IMR-90 (cell line): ENCODE measurements at regions not wholly inside any gene's neighbourhood (a gene's known extent, or its start where the extent isn't known, plus 50 kb on each side); places are given as distances from the start of the nearest gene placed in this dataset.
"Not testable (repeated sequence)": the region's sequence is repeated elsewhere in the genome, so short reads cannot be mapped to it uniquely, and the experiment has no call there.

Experiments
- CHD1 ChIP-seq: IDR thresholded peaks from 2 replicates; pipeline ENCODE4 v1.6.1; 2012; ENCODE audit warnings: low read depth, low read length, improper control_type of control experiment
- CTCF ChIP-seq: conservative IDR thresholded peaks from 2 replicates; pipeline ENCODE4 v1.5.1; 2012; ENCODE audit warnings: mild to moderate bottlenecking, low read depth, low read length, improper control_type of control experiment
- FOS ChIP-seq: fragments of 150-350 bp; IDR thresholded peaks from 2 replicates; pipeline ENCODE4 v1.6.1; 2016; ENCODE audit warnings: low read depth, low read length
- MAFK ChIP-seq: IDR thresholded peaks from 2 replicates; pipeline ENCODE4 v1.6.1; 2012; ENCODE audit warnings: low read depth, low read length, improper control_type of control experiment
- MXI1 ChIP-seq: IDR thresholded peaks from 2 replicates; pipeline ENCODE4 v1.6.1; 2012; ENCODE audit warnings: low read depth, mild to moderate bottlenecking, low read length, moderate library complexity, borderline replicate concordance
- NFE2L2 ChIP-seq: fragments of 150-350 bp; IDR thresholded peaks from 2 replicates; pipeline ENCODE4 v1.6.1; 2016; ENCODE audit warnings: low read depth, mild to moderate bottlenecking, low read length
- POLR2A ChIP-seq: IDR thresholded peaks from 2 replicates; pipeline ENCODE4 v1.6.1; 2012; ENCODE audit warnings: mild to moderate bottlenecking, low read depth, low read length
- RAD21 ChIP-seq: IDR thresholded peaks from 2 replicates; pipeline ENCODE4 v1.6.1; 2012; ENCODE audit warnings: low read length, improper control_type of control experiment
- RCOR1 ChIP-seq: IDR thresholded peaks from 2 replicates; pipeline ENCODE4 v1.6.1; 2012; ENCODE audit warnings: mild to moderate bottlenecking, low read length, improper control_type of control experiment; ENCODE audit not compliant: insufficient replicate concordance
- TF ChIP-seq, protein P1 (sequence below): fragments of 150-350 bp; IDR thresholded peaks from 2 replicates; pipeline ENCODE4 v1.6.1; 2017; ENCODE audit warnings: mild to moderate bottlenecking, antibody characterized with exemption, low read length, low read depth

DNA sequence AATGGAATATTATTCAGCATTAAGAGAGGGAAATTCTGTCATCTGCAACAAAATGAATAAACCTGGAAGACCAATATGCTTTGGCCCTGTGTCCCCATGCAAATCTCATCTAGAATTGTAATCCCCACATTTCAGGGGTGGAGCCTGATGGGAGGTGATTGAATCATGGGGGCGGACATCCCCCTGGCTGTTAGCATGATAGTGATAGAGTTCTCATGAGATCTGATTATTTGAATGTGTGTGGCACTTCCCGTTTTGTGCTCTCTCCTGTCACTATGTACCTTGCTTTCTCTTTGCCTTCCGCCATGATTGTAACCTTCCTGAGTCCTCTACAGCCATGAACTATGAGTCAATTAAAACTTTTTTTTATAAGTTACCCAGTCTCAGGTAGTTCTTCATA, 83.7 kb upstream of the C1QTNF3 start:
- TF ChIP-seq CTCF, MAFK, POLR2A, RCOR1, MXI1, CHD1, RAD21, NFE2L2, FOS: not testable (repeated sequence)
- TF ChIP-seq, protein P1, sequence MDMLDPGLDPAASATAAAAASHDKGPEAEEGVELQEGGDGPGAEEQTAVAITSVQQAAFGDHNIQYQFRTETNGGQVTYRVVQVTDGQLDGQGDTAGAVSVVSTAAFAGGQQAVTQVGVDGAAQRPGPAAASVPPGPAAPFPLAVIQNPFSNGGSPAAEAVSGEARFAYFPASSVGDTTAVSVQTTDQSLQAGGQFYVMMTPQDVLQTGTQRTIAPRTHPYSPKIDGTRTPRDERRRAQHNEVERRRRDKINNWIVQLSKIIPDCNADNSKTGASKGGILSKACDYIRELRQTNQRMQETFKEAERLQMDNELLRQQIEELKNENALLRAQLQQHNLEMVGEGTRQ: not testable (repeated sequence)
